ENCODE measurements at regions not wholly inside any gene's neighbourhood (a gene's known extent, or its start where the extent isn't known, plus 50 kb on each side); places are given as distances from the start of the nearest gene placed in this dataset.

DNA sequence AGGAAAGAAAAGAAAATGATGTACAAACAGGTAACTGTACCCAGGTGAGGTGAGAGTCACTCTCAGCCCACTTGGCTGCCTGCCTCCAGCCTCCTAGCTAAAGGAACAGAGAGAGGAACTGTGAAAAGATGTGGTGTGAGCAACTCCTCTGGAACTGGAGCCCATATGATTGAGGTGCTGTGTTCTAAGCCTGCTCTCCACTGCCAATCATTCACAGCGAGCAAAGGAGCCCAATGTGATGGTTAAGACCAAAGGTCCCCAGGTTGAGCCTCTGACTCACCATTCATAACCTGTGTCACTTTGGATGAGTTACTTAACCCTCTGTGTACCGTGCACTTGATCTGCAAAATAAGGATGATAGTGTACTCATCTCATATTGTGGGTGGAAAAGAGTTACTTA, 868.1 kb upstream of the AUTS2 start:
- H3K4me3 ChIP-seq, result no peak overlapping the region
- no peak overlapping the region for H3K27ac ChIP-seq
- no peaks in the 10 kb centered on the region for H3K27me3 ChIP-seq
- TF ChIP-seq CTCF (IDR thresholded peaks at IDR 0.05), result no peak
- DNase-seq (ENCODE audit: low spot score), result no peak
- H3K36me3 ChIP-seq, result no peaks in the 10 kb centered on the region
- H3K4me1 ChIP-seq, result no peaks in the 10 kb centered on the region
- H3K9me3 ChIP-seq, result no peaks in the 10 kb centered on the region

DNA sequence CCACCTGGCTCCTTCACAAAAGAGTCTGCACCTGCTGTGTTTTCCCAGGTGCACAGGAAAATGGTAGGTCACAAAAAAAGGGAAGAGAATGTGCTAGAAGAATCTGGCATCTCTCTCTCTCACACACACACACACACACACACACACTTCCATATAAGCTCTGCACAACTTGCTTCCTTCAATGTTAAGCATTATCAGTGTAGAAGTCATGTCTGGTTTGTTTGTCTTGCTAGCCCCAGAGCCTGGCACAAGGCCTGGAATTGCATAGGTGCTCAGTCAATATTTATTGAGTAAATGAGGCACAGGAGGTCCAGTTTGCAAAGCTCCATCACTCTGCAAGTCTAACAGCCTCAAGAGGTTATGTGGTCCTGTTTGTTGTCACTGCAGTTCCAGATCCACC, 867.3 kb upstream of the AUTS2 start:
- no peaks in the 10 kb centered on the region for H3K36me3 ChIP-seq
- no peak for DNase-seq (ENCODE audit: low spot score)

GRCh38 chr7:68733219-68734153, 864.8 kb upstream of the AUTS2 start:
- no peak for DNase-seq (ENCODE audit: low spot score)
- Histone ChIP-seq H3K27me3 (no peaks in the 10 kb centered on the region), H3K27ac (no peak overlapping the region), H3K4me1 (no peaks in the 10 kb centered on the region), H3K36me3 (no peaks in the 10 kb centered on the region), H3K9me3 (no peaks in the 10 kb centered on the region), H3K4me3 (no peak overlapping the region)
- TF ChIP-seq CTCF (IDR thresholded peaks at IDR 0.05), result no peak

More for the DNA sequence above, 867.3 kb upstream of the AUTS2 start:
- no peak for TF ChIP-seq CTCF (IDR thresholded peaks at IDR 0.05)
- Histone ChIP-seq H3K4me1 (no peaks in the 10 kb centered on the region), H3K4me3 (no peak overlapping the region), H3K27me3 (no peaks in the 10 kb centered on the region), H3K27ac (no peak overlapping the region), H3K9me3 (no peaks in the 10 kb centered on the region)

- no peaks in the 10 kb centered on the region for H3K36me3 ChIP-seq
- no peak for DNase-seq (ENCODE audit: low spot score)
- no peak for TF ChIP-seq CTCF (IDR thresholded peaks at IDR 0.05)
- no peaks in the 10 kb centered on the region for H3K9me3 ChIP-seq
- H3K27ac ChIP-seq, result no peak overlapping the region
- H3K27me3 ChIP-seq, result no peaks in the 10 kb centered on the region
- H3K4me3 ChIP-seq, result no peak overlapping the region
- no peaks in the 10 kb centered on the region for H3K4me1 ChIP-seq
Observed at GRCh38 chr7:68734431-68734830, 863.8 kb upstream of the AUTS2 start.

DNA sequence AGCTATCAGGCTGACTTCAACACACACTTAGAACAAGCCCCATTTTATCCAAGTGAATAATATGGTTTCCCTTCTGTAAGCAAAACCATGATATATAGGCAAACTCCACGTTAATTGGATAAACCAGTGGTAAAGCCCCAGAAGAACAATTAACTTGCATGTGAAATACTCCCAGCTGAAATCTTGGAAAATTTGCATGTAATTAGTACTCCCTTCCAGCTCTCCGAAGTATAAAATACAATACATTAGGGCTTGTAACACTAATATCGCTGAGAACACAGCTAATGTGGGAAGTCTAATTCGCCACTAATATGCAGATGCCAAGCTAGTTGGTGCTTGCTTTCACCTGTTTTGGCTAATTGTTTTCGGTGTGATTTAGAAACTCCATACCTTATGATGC, 859.0 kb upstream of the AUTS2 start:
- Histone ChIP-seq H3K27me3 (no peaks in the 10 kb centered on the region), H3K4me3 (no peak overlapping the region), H3K36me3 (no peaks in the 10 kb centered on the region), H3K4me1 (no peaks in the 10 kb centered on the region), H3K9me3 (no peaks in the 10 kb centered on the region), H3K27ac (no peak overlapping the region)
- no peak for DNase-seq (ENCODE audit: low spot score)
- TF ChIP-seq CTCF (IDR thresholded peaks at IDR 0.05), result no peak

DNA sequence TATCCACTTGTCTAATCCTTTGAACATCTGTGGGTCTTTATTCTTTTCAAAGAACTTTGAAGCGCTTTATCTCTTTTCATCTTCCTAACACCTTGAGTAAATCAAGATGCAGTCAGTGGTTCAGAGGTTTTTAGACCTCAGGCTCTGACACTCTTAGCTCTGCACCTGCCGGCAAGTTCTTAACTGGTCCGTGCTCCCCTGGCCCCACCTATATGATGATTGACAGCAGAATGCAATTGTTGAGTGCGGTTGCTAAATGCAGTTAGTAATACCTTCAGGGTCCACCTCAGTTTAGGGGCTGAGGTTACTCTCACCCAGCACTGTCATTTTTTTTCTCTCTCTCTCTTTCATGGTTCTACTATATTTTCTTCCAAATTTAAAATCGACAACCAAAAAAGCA, 854.2 kb upstream of the AUTS2 start:
- Histone ChIP-seq H3K9me3 (no peaks in the 10 kb centered on the region), H3K27me3 (no peaks in the 10 kb centered on the region), H3K4me3 (no peak overlapping the region), H3K27ac (no peak overlapping the region), H3K36me3 (no peaks in the 10 kb centered on the region), H3K4me1 (no peaks in the 10 kb centered on the region)
- no peak for TF ChIP-seq CTCF (IDR thresholded peaks at IDR 0.05)
- DNase-seq (ENCODE audit: low spot score), result no peak
